GM12878 (cell line): ENCODE measurements at regions not wholly inside any gene's neighbourhood (a gene's known extent, or its start where the extent isn't known, plus 50 kb on each side); places are given as distances from the start of the nearest gene placed in this dataset.

Experiments used
- ATAC-seq: fragments of 200-7000 bp; cut with Tn5 transposase; 3 replicates; pipeline ENCODE4 v1.9.1; 2020; ENCODE audit warnings: mild to moderate bottlenecking, moderate library complexity
- BruUV-seq: library from RNA; stranded (reverse); fragments of 400-500 nt; replicated peaks from 2 replicates; lab custom pipeline; 2021; lab: Mats Ljungman, UMichigan
- CTCF ChIA-PET: fragments of 300-600 bp; sonication (Branson Sonifier 250); formaldehyde crosslinking; extraction: SDS; loops from one replicate; lab custom pipeline; 2021; ENCODE audit warnings: inconsistent platforms; lab: Yijun Ruan, JAX
- POLR2A ChIA-PET: fragments of 350-600 bp; formaldehyde crosslinking; extraction: SDS; loops from one replicate; lab custom pipeline; 2021; ENCODE audit warnings: inconsistent platforms; lab: Charles Lee
- RAD21 ChIA-PET: fragments of 300-600 bp; sonication (Branson Sonifier 250); formaldehyde crosslinking; loops from one replicate; lab custom pipeline; 2023; ENCODE audit warnings: antibody characterized with exemption; ENCODE audit not compliant: unreplicated experiment; lab: Charles Lee
- SMC1A ChIA-PET: fragments of 300-600 bp; sonication (Branson Sonifier 250); formaldehyde crosslinking; loops from one replicate; lab custom pipeline; 2023; ENCODE audit not compliant: unreplicated experiment, uncharacterized antibody; lab: Charles Lee
- DNase-seq: peaks from one replicate; pipeline ENCODE4 v3.0.0-alpha.2; 2011; ENCODE audit warnings: low read depth, low spot score
- FAIRE-seq: peaks from 3 replicates; lab custom pipeline; 2011; peaks lifted over from hg19 to GRCh38; lab: Jason Lieb, UNC
- H2AFZ ChIP-seq: 2 replicates; pipeline ENCODE4 v1.6.0; 2011; ENCODE audit warnings: low read depth, low read length, control low read depth; ENCODE audit not compliant: control insufficient read depth
- H3K27ac ChIP-seq: 2 replicates; pipeline ENCODE4 v1.5.1; 2011; ENCODE audit warnings: control low read depth; ENCODE audit not compliant: control insufficient read depth, insufficient read depth
- H3K27me3 ChIP-seq, 2 experiments: replicated peaks in 1 of 2; 2 replicates each; pipeline versions ENCODE4 v1.6.0 to v1.6.1; 2011; ENCODE audit warnings: low read length in 1 of 2; ENCODE audit not compliant: control insufficient read depth in 2 of 2, insufficient read depth in 2 of 2
- H3K36me3 ChIP-seq, 2 experiments: 2 replicates each; pipeline ENCODE4 v1.5.1; 2011; ENCODE audit warnings: low read length in 1 of 2; ENCODE audit not compliant: control insufficient read depth in 2 of 2, insufficient read depth in 2 of 2
- H3K4me1 ChIP-seq: 2 replicates; pipeline ENCODE4 v1.6.1; 2011; ENCODE audit warnings: mild to moderate bottlenecking, low read length, moderate library complexity, mixed read lengths; ENCODE audit not compliant: control insufficient read depth, insufficient read depth
- H3K4me2 ChIP-seq: 2 replicates; pipeline ENCODE4 v1.6.0; 2011; ENCODE audit warnings: control low read depth; ENCODE audit not compliant: control insufficient read depth, insufficient read depth
- H3K4me3 ChIP-seq: fragments of 200-600 bp; sonication (generic); 2 replicates; pipeline ENCODE4 v1.5.1; 2016
- H3K79me2 ChIP-seq: 2 replicates; pipeline ENCODE4 v1.6.0; 2011; ENCODE audit warnings: low read length; ENCODE audit not compliant: control insufficient read depth, insufficient read depth
- H3K9ac ChIP-seq: 2 replicates; pipeline ENCODE4 v1.8.0; 2011; ENCODE audit warnings: low read length, control low read depth, mixed read lengths; ENCODE audit not compliant: control insufficient read depth, insufficient read depth
- H3K9me3 ChIP-seq: replicated peaks from 3 replicates; pipeline ENCODE4 v1.5.1; 2011; ENCODE audit warnings: mild to moderate bottlenecking, low read length; ENCODE audit not compliant: control insufficient read depth, insufficient read depth
- H4K20me1 ChIP-seq: 2 replicates; pipeline ENCODE4 v1.6.0; 2011; ENCODE audit not compliant: control insufficient read depth, insufficient read depth
- ATF7 ChIP-seq: fragments of 450-650 bp; IDR thresholded peaks from 2 replicates; pipeline ENCODE4 v1.6.1; 2016; ENCODE audit warnings: low read depth, mild to moderate bottlenecking
- BHLHE40 ChIP-seq, 2 experiments: fragments of 450-650 bp in 1 of 2; IDR thresholded peaks; 2 replicates each; pipeline ENCODE4 v1.6.1; 2011 to 2017; ENCODE audit warnings: low read depth in 2 of 2, borderline replicate concordance in 1 of 2, improper control_type of control experiment in 1 of 2, low read length in 1 of 2, mild to moderate bottlenecking in 1 of 2
- CEBPZ ChIP-seq: fragments of 150-350 bp; IDR thresholded peaks from 2 replicates; pipeline ENCODE4 v1.6.1; 2016; ENCODE audit warnings: low read depth, low read length
- CHD4 ChIP-seq: fragments of 200-600 bp; sonication (generic); IDR thresholded peaks from 2 replicates; pipeline ENCODE4 v1.6.1; 2016; ENCODE audit warnings: mild to moderate bottlenecking
- E2F8 ChIP-seq: fragments of 450-650 bp; IDR thresholded peaks from 2 replicates; pipeline ENCODE4 v1.6.1; 2018; ENCODE audit warnings: mild to moderate bottlenecking, low read depth, moderate library complexity; ENCODE audit not compliant: partially characterized antibody
- HDAC6 ChIP-seq: fragments of 200-600 bp; sonication (generic); IDR thresholded peaks from one replicate; pipeline ENCODE4 v1.8.0; 2017; ENCODE audit warnings: antibody characterized with exemption; ENCODE audit not compliant: unreplicated experiment
- USF2 ChIP-seq: IDR thresholded peaks from 2 replicates; pipeline ENCODE4 v1.6.1; 2011; ENCODE audit warnings: low read depth, low read length, improper control_type of control experiment, borderline replicate concordance
- WGBS: methylation state at CpG from one replicate; pipeline ENCODE4 v1.1.6; 2016; ENCODE audit warnings: low lambda C conversion rate; ENCODE audit not compliant: insufficient replicate concordance, insufficient coverage; ENCODE audit errors: missing lambda C conversion rate; 5-methylcytosine and 5-hydroxymethylcytosine counted together
- in situ Hi-C: fragments of 300-500 bp; cut with MboI; formaldehyde crosslinking; loops from 9 replicates; pipeline ENCODE4 v1.14.3; 2018; ENCODE audit warnings: mixed read lengths
- intact Hi-C: fragments of 100-400 bp; cut with micrococcal nuclease; formaldehyde crosslinking; loops from one replicate; pipeline ENCODE4 v1.14.2; 2022; ENCODE audit not compliant: unreplicated experiment

GRCh38 chr1:81605023-81605422 is 195.7 kb upstream of the ADGRL2 start:
- ChIA-PET RAD21 (interaction anchor here (0.7 to 4.7 kb wide), 11 partner anchors 7 to 152 kb away, joined by 3 to 36 read pairs (median 5); no protein-coding TSS in a partner anchor), CTCF (interaction anchor here (0.7 to 8.2 kb wide), 6 partner anchors 12 to 768 kb away, joined by 3 to 60 read pairs (median 4); no protein-coding TSS in a partner anchor), POLR2A (interaction anchor here (1.4 kb wide), 1 partner anchor 20 kb away, joined by 4 read pairs; no protein-coding TSS in a partner anchor)
- Histone ChIP-seq H2AFZ (no peak overlapping the region), H3K27me3 (no peaks in the 10 kb centered on the region), H3K9me3 (no peaks in the 10 kb centered on the region), H3K9ac (no peak overlapping the region), H3K36me3 (no peaks in the 10 kb centered on the region), H3K4me1 (no peaks in the 10 kb centered on the region)
- no peak for FAIRE-seq
- DNase-seq = no peak
- no TSS peak for BruUV-seq
- no peak for TF ChIP-seq E2F8
- TF ChIP-seq, all 136 proteins: peak for 0
- Histone ChIP-seq H4K20me1 (no peaks in the 10 kb centered on the region), H3K4me3 (no peak overlapping the region), H3K79me2 (no peaks in the 10 kb centered on the region), H3K4me2 (no peak overlapping the region), H3K27ac (no peak overlapping the region)
- SMC1A ChIA-PET = interaction anchor here (1.1 to 11.6 kb wide), 13 partner anchors 10 to 152 kb away, joined by 4 to 161 read pairs (median 7); no protein-coding TSS in a partner anchor
- intact Hi-C loops (no loop called here), in situ Hi-C loops (no loop called here)
- ATAC-seq = no peak

- H4K20me1 ChIP-seq = no peaks in the 10 kb centered on the region
- POLR2A ChIA-PET = no interaction called here
- in situ Hi-C loops = no loop called here
- no peak for DNase-seq
- BruUV-seq = no TSS peak
- peaks cover 9% of the 10 kb centered on the region for H3K4me1 ChIP-seq
- peak; percentile 71 for ATAC-seq
- H3K27me3 ChIP-seq = no peaks in the 10 kb centered on the region
- no peak overlapping the region for H3K4me2 ChIP-seq
- H3K9me3 ChIP-seq = no peaks in the 10 kb centered on the region
- H3K79me2 ChIP-seq = no peaks in the 10 kb centered on the region
- RAD21 ChIA-PET = interaction anchor here (0.7 to 2.1 kb wide), 9 partner anchors 8 to 160 kb away, joined by 3 to 9 read pairs (median 4); no protein-coding TSS in a partner anchor
- no peak for FAIRE-seq
- CTCF ChIA-PET = interaction anchor here (1.0 to 2.0 kb wide), 5 partner anchors 12 to 160 kb away, joined by 3 to 13 read pairs (median 3); no protein-coding TSS in a partner anchor
- H3K27ac ChIP-seq = no peak overlapping the region; the same call in 1 of the 2 replicates
- no peaks in the 10 kb centered on the region for H3K36me3 ChIP-seq
- no peak overlapping the region for H3K9ac ChIP-seq
- SMC1A ChIA-PET = interaction anchor here (0.7 to 11.6 kb wide), 11 partner anchors 9 to 158 kb away, joined by 3 to 161 read pairs (median 5); no protein-coding TSS in a partner anchor
- H2AFZ ChIP-seq = no peak overlapping the region
- intact Hi-C loops = loop anchor here (5.0 kb wide), 2 partner anchors 81 to 141 kb away; no protein-coding TSS in a partner anchor
- H3K4me3 ChIP-seq = no peak overlapping the region
- WGBS = 67% methylated on average over 3 of the region's 3 CpGs
- no peak for TF ChIP-seq CHD4
- no peak for TF ChIP-seq CEBPZ
- peak; percentile 35; the same call in 1 of the 2 replicates for TF ChIP-seq ATF7
- no peak for TF ChIP-seq USF2
- TF ChIP-seq HDAC6 = no peak
- peak in 1 of 2 experiments; percentile 29; a peak in 1 of 4 replicates for TF ChIP-seq BHLHE40 (IDR thresholded peaks at IDR 0.05; ENCODE audit: borderline replicate concordance in 1 of 2, low read depth in 2 of 2, low read length in 1 of 2)
Measured at GRCh38 chr1:81600878-81601622, 199.7 kb upstream of the ADGRL2 start.
